Tibial nerve (tissue), 4 donors: ENCODE measurements at regions not wholly inside any gene's neighbourhood (a gene's known extent, or its start where the extent isn't known, plus 50 kb on each side); places are given as distances from the start of the nearest gene placed in this dataset.

Experiments
- EP300 ChIP-seq, 2 donors: sonication (generic); formaldehyde crosslinking; IDR thresholded peaks; one replicate each; pipeline ENCODE4 v1.6.1; 2017; ENCODE audit warnings: antibody characterized with exemption in 2 of 2, mild to moderate bottlenecking in 1 of 2
- POLR2A ChIP-seq, 2 donors: fragments of 450-650 bp; IDR thresholded peaks; one replicate each; pipeline ENCODE4 v1.6.1; 2017; ENCODE audit warnings: antibody characterized with exemption in 2 of 2, mild to moderate bottlenecking in 2 of 2, moderate library complexity in 2 of 2
- TF ChIP-seq, protein P1 (sequence below), 5 experiments: fragments of 200-600 bp in 3 of 5; fragments of 450-650 bp in 2 of 5; sonication (generic) in 3 of 5; IDR thresholded peaks; one replicate each; pipeline ENCODE4 v1.5.1; 2016 to 2019; ENCODE audit warnings: antibody characterized with exemption in 5 of 5, mild to moderate bottlenecking in 3 of 5, moderate library complexity in 2 of 5

DNA sequence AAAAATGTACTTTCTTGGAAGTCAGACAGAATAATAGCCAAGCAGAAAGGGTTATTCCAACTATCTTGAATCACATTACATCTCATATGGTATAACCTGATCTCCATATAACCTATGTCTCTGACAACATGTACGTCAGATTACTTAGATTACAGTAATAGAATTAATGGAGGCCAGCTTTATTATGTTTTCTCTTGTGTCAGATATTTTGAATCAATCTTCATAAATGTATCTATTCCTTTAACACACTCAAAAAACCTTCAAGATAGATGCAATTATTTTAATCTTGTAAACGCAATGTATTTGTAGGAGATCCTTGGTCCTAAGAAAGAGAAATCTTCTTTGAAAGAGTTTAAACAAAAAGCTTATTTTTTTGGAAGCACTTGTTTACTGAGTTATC, 188.4 kb upstream of the KLF12 start:
- TF ChIP-seq, protein P1, sequence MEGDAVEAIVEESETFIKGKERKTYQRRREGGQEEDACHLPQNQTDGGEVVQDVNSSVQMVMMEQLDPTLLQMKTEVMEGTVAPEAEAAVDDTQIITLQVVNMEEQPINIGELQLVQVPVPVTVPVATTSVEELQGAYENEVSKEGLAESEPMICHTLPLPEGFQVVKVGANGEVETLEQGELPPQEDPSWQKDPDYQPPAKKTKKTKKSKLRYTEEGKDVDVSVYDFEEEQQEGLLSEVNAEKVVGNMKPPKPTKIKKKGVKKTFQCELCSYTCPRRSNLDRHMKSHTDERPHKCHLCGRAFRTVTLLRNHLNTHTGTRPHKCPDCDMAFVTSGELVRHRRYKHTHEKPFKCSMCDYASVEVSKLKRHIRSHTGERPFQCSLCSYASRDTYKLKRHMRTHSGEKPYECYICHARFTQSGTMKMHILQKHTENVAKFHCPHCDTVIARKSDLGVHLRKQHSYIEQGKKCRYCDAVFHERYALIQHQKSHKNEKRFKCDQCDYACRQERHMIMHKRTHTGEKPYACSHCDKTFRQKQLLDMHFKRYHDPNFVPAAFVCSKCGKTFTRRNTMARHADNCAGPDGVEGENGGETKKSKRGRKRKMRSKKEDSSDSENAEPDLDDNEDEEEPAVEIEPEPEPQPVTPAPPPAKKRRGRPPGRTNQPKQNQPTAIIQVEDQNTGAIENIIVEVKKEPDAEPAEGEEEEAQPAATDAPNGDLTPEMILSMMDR (IDR thresholded peaks at IDR 0.05), result no peak
- TF ChIP-seq POLR2A (IDR thresholded peaks at IDR 0.05) (no peak), EP300 (IDR thresholded peaks at IDR 0.05) (no peak)
